ENCODE measurements at regions not wholly inside any gene's neighbourhood (a gene's known extent, or its start where the extent isn't known, plus 50 kb on each side); places are given as distances from the start of the nearest gene placed in this dataset.

DNA sequence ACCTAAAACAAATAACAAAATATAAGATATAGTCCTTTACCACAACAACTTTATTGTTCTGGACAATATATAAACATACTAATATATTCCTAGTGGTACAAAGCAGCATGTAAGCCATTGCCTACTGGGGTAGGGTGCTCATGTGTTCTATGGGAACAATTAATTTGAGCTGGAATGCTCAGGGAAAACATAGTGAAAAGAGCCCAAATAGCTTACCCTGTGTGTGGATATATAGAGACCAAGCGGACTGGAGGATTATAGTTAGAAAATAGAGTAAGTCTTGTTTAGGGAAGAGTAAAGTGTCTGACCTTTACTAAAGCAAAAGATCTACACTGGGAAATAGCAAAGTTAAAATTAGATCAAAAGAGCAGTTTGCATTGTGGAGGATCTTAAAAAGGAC is 64.8 kb downstream of the MAD2L1 start:
- Histone ChIP-seq H4K20me1 (ENCODE audit: insufficient read depth, low read length) (no peaks in the 10 kb centered on the region), H3K27ac (ENCODE audit: extremely low read length, insufficient read depth, low read length) (no peak overlapping the region), H3K36me3 (replicated peaks in 1 of 2; ENCODE audit: control insufficient read depth in 1 of 2, insufficient read depth in 2 of 2, low read length in 2 of 2) (no peaks in the 10 kb centered on the region), H3K4me2 (ENCODE audit: low read depth, low read length) (no peak overlapping the region), H3K27me3 (ENCODE audit: control insufficient read depth in 1 of 2, insufficient read depth in 2 of 2, low read length in 2 of 2) (no peaks in the 10 kb centered on the region; a peak in 1 of 5 replicates), H3K9me3 (ENCODE audit: low read length) (no peaks in the 10 kb centered on the region), H2AFZ (ENCODE audit: low read length) (no peak overlapping the region), H3K79me2 (ENCODE audit: insufficient read depth, low read length) (no peaks in the 10 kb centered on the region), H3K9ac (ENCODE audit: insufficient read depth, low read depth, low read length) (no peak overlapping the region), H3K4me1 (ENCODE audit: insufficient read depth, low read length) (no peaks in the 10 kb centered on the region), H3K4me3 (replicated peaks in 1 of 3; ENCODE audit: insufficient read depth in 1 of 3, low read depth in 2 of 3, low read length in 3 of 3) (no peak overlapping the region)
- 7% methylated on average over 1 of the region's 1 CpG for WGBS (ENCODE audit: low lambda C conversion rate)
- TF ChIP-seq, protein P1, sequence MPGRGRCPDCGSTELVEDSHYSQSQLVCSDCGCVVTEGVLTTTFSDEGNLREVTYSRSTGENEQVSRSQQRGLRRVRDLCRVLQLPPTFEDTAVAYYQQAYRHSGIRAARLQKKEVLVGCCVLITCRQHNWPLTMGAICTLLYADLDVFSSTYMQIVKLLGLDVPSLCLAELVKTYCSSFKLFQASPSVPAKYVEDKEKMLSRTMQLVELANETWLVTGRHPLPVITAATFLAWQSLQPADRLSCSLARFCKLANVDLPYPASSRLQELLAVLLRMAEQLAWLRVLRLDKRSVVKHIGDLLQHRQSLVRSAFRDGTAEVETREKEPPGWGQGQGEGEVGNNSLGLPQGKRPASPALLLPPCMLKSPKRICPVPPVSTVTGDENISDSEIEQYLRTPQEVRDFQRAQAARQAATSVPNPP (CRISPR knock-in tag; IDR thresholded peaks at IDR 0.05) = no peak
- TF ChIP-seq, protein P2, sequence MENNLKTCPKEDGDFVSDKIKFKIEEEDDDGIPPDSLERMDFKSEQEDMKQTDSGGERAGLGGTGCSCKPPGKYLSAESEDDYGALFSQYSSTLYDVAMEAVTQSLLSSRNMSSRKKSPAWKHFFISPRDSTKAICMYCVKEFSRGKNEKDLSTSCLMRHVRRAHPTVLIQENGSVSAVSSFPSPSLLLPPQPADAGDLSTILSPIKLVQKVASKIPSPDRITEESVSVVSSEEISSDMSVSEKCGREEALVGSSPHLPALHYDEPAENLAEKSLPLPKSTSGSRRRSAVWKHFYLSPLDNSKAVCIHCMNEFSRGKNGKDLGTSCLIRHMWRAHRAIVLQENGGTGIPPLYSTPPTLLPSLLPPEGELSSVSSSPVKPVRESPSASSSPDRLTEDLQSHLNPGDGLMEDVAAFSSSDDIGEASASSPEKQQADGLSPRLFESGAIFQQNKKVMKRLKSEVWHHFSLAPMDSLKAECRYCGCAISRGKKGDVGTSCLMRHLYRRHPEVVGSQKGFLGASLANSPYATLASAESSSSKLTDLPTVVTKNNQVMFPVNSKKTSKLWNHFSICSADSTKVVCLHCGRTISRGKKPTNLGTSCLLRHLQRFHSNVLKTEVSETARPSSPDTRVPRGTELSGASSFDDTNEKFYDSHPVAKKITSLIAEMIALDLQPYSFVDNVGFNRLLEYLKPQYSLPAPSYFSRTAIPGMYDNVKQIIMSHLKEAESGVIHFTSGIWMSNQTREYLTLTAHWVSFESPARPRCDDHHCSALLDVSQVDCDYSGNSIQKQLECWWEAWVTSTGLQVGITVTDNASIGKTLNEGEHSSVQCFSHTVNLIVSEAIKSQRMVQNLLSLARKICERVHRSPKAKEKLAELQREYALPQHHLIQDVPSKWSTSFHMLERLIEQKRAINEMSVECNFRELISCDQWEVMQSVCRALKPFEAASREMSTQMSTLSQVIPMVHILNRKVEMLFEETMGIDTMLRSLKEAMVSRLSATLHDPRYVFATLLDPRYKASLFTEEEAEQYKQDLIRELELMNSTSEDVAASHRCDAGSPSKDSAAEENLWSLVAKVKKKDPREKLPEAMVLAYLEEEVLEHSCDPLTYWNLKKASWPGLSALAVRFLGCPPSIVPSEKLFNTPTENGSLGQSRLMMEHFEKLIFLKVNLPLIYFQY (CRISPR knock-in tag; IDR thresholded peaks at IDR 0.05; ENCODE audit: borderline replicate concordance) = no peak
- TF ChIP-seq, protein P3, sequence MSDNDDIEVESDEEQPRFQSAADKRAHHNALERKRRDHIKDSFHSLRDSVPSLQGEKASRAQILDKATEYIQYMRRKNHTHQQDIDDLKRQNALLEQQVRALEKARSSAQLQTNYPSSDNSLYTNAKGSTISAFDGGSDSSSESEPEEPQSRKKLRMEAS (IDR thresholded peaks at IDR 0.05) = no peak
- TF ChIP-seq, protein P4, sequence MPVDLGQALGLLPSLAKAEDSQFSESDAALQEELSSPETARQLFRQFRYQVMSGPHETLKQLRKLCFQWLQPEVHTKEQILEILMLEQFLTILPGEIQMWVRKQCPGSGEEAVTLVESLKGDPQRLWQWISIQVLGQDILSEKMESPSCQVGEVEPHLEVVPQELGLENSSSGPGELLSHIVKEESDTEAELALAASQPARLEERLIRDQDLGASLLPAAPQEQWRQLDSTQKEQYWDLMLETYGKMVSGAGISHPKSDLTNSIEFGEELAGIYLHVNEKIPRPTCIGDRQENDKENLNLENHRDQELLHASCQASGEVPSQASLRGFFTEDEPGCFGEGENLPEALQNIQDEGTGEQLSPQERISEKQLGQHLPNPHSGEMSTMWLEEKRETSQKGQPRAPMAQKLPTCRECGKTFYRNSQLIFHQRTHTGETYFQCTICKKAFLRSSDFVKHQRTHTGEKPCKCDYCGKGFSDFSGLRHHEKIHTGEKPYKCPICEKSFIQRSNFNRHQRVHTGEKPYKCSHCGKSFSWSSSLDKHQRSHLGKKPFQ (CRISPR knock-in tag; IDR thresholded peaks at IDR 0.05; ENCODE audit: insufficient replicate concordance) = no peak
- TF ChIP-seq SP1 (IDR thresholded peaks at IDR 0.05) (no peak), SP1 (CRISPR knock-in tag; IDR thresholded peaks at IDR 0.05) (no peak), RAD51 (IDR thresholded peaks at IDR 0.05; ENCODE audit: borderline replicate concordance) (no peak), ZNF510 (CRISPR knock-in tag; IDR thresholded peaks at IDR 0.05; ENCODE audit: low read depth) (no peak), ZKSCAN8 (CRISPR knock-in tag; IDR thresholded peaks at IDR 0.05; ENCODE audit: borderline replicate concordance) (no peak), THAP11 (CRISPR knock-in tag; IDR thresholded peaks at IDR 0.05) (no peak), FOXA1 (IDR thresholded peaks at IDR 0.05) (no peak), FOXA1 (CRISPR knock-in tag; IDR thresholded peaks at IDR 0.05) (no peak), ZFP41 (CRISPR knock-in tag; IDR thresholded peaks at IDR 0.05; ENCODE audit: borderline replicate concordance) (no peak), ZNF598 (CRISPR knock-in tag; IDR thresholded peaks at IDR 0.05; ENCODE audit: borderline replicate concordance) (no peak), PCBP2 (optimal IDR thresholded peaks at IDR 0.05; ENCODE audit: low read depth, low read length, poor library complexity, severe bottlenecking) (no peak), ZNF337 (CRISPR knock-in tag; IDR thresholded peaks at IDR 0.05; ENCODE audit: borderline replicate concordance, low read depth) (no peak), ZNF775 (CRISPR knock-in tag; IDR thresholded peaks at IDR 0.05; ENCODE audit: borderline replicate concordance) (no peak), KMT2A (CRISPR knock-in tag; IDR thresholded peaks at IDR 0.05) (no peak), TCF12 (IDR thresholded peaks at IDR 0.05) (no peak), TCF12 (CRISPR knock-in tag; IDR thresholded peaks at IDR 0.05) (no peak), TCF7L2 (IDR thresholded peaks at IDR 0.05; ENCODE audit: low read depth, low read length) (no peak)
- no peak for FAIRE-seq
- no TSS peak for BruUV-seq (replicated peaks)
- ChIA-PET POLR2A (no interaction called here), CTCF (ENCODE audit: low intra/inter-chr PET ratio, low total read pairs) (no interaction called here)
- intact Hi-C loops (cut with micrococcal nuclease; ENCODE audit: unreplicated experiment) = no loop called here
- ATAC-seq = no peak
- in situ Hi-C loops (cut with HindIII; ENCODE audit: extremely low pct_ligation_motif_present, low pct_unique_long_range_greater_than_20kb) = no loop called here
- no peak for DNase-seq (ENCODE audit: low spot score)
